ENCODE measurements at regions not wholly inside any gene's neighbourhood (a gene's known extent, or its start where the extent isn't known, plus 50 kb on each side); places are given as distances from the start of the nearest gene placed in this dataset.

GRCh38 chr11:70624598-70624993 lies 226.3 kb downstream of the CTTN start:
- TF ChIP-seq CTCF (IDR thresholded peaks at IDR 0.05 in 2 of 3, conservative IDR thresholded peaks at IDR 0.05 in 1 of 3; ENCODE audit: insufficient read depth in 2 of 3, low read depth in 1 of 3, low read length in 3 of 3) (no peak), ZNF239 (CRISPR knock-in tag; IDR thresholded peaks at IDR 0.05) (no peak), CREB3L1 (IDR thresholded peaks at IDR 0.05; ENCODE audit: borderline replicate concordance, low read depth) (no peak)

Measured in K562 (cell line).